NCI-H526 (cell line): ENCODE measurements at regions not wholly inside any gene's neighbourhood (a gene's known extent, or its start where the extent isn't known, plus 50 kb on each side); places are given as distances from the start of the nearest gene placed in this dataset.
"Not testable (repeated sequence)": the region's sequence is repeated elsewhere in the genome, so short reads cannot be mapped to it uniquely, and the experiment has no call there.

Source experiments
- DNase-seq, 2 experiments: peaks; one replicate each; lab custom pipeline; 2025; lab: John Stamatoyannopoulos, UW

DNA sequence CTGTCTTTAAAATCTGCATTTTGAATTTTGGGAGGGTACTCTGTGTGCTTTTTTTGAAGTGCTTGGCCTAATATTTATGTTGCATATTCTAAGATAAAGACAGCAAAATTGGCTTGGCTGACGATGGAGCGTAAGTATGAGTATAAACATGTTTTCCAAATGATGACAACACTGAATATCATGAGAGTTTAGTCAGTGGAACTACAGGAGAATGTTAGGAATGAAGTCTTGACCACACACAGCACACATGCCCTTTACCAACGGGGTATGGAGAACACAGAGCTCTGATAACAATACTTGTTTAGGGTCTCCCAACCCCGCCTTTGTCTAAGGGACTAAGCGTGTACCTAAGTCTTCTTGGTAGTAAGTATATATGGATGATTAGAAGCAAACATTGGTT is 253.9 kb upstream of the FZD8 start:
- DNase-seq, result no peak

DNA sequence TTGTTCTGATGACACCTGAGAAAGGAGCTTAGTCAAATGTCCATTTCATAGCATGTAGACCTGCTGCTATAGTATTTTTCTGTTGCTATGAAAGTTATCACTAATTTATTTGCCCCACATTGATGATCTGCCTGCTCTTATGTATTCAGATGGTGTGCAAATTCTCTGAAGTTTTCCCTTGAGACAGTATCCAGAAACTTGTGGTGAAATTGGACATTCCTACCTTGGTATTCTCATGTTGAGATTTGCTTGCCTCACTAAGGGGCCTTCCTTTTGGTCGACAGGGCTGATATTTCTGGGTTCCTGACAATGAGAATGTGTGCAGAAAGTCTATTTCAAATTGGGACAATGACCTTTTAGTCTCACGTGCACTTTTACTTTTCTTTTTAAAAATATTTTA is 253.2 kb upstream of the FZD8 start:
- no peak for DNase-seq

DNA sequence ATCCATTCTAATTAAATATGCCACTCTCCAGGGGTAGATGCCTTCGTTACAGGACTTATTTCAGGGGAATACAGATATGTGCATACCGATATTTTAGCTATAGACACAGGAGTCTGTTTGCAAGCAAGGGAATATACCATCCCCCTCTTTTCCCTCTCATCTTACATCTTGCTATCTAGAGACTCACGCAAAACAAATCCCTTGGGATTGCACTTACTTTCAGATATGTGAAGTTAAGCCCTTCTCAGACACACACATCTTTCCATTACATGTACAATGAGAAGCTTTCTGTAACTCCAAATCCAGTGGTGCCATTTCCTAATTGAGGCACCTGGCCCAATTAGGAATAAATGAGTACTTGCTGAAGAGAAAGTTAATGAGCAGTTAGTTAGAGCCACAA is 250.4 kb upstream of the FZD8 start:
- DNase-seq, result no peak

DNA sequence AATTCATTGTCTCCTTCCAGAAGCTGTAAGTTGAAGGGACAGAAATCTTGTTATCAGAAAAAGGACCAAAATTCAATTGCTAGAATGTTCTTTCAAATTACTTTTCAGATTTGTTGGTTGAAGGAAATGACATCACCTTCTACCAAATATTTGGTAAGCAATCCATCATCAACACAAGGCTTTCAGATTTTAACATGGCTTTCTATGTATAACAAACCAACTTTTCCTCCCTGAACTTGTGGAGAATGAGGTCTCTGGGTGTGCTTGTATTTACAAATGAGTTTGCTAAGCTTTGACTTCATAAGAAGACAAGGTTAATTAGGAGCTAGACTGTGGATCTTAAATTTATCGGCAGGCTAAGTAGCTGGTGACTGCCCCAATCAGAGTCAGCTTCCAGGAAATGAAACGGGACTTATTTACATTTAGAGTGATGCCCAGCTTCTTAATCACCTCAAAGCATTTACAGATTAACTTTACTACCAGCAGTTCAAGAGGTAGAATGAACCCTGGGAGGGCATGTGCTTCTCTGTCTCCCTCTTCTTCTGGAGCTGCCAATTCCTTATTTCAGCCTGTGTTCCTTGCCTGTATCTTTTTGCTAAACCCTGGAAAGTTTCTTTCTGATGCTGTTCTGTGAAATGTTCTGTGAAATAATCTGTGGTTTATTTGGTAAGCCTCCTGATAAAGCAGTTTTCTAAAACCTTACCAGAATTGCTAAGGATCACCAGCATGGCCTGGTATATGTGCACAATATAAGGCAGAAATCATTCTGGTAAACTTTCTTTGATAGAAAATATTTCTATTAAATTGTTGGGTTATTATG is 248.8 kb upstream of the FZD8 start:
- DNase-seq, result no peak

DNA sequence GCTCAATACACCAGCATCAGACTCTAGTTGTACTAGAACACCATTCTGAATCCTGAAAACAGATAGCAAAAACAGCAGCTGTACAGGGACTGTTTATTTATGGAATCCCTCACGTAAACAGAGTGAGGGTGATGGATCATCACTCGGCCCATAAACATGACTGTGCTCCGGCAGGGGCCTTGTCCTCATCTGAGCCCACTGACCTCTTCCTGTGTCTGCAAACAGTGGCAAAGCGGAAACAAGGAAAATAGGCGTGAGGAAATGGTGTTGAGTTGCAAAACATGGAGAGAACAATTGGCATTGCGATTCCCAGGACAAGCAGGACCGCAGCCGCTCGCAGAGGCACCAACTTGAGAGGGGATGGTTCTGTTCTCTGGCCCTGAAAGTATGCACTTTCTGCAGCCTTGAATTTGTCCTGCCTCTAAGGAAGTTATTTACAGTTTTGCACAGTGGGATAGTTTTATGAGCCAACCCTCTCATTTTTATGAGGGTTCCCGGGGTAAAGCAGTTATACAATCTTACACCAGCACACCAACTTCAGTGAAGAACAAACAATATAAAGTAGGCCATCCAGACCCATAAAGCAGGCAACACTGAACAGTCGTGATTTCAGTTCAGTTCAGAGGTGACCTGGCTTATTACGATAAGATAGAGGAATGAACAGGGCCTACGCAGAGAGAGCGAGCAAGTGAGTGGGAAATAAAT is 248.0 kb upstream of the FZD8 start:
- DNase-seq, result no peak

DNA sequence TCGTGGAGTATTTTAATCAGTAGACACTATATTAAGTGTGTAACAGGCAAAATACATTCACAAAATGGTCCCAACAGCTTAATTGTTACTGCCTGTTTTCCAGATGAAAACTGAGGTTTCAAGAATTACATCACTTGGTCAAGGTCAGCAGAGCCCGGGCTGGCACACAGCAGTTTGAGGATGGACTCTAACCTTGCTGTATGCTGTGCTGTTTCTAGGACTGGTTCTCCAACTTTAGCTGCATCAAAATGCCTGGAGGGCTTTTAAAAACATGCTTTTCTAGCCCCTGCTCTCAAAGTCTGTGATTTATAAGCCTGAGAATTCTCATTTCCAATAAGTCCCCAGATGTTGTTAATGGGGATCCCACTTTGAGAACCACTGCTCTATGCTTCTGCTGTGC is 247.1 kb upstream of the FZD8 start:
- DNase-seq, result no peak

DNA sequence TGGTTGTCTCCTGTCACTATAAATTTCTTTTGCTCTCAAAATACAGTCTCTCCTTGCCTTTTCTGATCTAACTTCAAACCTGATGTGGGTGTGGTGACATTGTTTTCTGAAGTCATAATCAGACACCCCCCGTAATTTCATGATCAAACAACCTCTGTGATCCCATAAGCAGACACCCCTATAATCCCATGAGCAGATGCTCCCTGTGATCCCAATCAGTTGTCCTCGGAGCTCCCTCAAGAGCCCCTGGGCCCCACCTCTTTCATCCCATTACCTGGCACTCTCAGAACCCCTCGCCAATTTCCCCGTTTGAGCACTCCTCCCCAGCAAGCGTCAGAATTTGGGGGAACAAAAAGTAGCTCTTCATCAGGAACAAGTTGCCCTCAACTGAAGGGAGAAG is 246.3 kb upstream of the FZD8 start:
- DNase-seq, result no peak

DNA sequence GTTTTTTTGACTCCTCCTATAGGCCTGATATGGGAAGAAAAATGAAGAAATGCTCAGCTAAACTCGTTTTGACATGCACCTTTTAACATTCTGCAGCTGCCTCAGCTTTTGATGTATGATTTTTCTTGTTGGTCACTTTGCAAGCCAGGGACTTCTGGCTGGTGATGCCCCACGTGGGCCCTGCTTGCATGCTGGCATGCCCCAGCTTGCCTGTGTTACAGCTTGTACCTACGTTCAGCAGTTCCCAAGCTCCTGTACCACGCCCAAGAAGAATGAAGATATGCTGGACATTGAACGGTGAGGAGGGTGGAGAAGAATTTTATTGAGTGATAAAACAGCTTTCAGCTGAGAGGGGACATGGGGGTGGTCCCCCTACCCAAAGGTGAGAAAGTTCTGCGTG is 245.6 kb upstream of the FZD8 start:
- no peak for DNase-seq

DNA sequence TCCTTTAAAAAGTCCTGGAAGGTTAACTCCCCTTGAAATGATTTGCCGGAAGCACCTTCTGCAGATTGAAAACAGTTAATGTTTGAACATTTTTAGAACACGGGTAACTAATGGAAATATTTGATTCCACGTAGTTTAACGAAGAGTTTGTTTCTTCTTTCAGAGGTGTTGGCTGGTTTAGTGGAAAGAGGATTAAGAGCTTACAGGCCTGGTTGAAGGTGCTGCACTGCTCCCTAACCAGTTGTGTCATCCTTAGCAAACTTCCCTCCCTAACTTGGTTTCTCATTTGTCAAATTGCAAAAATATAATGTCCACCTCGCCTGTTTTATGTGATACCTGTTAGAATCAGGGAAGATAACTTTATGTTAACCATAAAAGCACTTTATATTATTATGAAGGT is 243.0 kb upstream of the FZD8 start:
- no peak for DNase-seq

DNA sequence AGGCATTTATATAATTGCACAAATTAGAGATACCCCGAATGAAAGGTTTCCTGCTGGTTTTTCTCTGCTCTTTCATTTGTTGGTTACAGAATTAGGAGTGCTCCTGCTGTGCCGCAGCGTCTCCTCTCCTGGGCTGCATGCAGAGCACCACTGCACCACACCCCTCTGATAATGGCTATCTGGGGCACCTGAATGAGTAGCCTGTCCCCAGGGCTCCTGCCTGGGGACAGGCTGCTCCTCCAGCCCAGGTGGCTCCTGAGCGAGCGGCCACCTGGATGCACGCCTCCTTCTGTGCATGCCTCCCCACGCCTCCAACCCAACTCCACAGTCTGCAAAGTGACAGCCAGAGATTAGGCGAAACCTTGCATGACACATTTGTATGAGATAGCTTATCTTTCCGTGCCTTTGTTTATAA is 242.6 kb upstream of the FZD8 start:
- no peak for DNase-seq

DNA sequence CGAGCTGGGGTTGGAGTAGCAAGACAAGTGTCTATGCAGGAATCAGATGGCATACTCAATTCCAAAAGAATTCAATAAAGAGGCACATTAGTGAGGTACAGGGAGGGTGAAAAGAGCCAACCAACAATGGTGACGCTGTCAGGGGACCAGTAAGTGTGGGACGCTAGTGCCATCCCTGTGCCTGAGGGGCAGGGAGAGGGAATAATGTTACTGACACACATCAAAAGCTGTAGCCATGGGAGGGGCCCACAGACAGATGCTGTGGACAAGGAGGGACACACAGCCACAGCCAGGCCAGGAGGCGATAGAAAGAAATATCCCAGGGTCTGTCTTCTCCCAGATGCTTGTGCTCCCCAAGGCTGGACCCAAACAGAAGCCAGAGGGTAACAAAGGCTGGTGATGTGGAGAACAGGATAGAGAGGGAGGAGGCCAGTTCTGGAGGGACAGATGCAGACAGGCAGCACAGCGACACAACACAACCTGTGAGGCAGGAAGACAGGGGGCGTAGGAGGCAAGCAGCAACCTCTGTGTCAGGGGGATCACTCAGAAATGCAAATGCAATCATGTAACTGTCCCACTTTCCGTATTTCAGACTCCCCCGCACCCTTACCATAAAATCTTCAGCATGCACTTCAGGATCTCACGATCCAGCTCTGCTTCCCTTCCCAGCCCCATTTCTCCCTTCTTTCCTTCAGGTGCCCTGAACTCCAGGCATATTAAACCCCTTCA is 240.5 kb upstream of the FZD8 start:
- DNase-seq, result no peak

DNA sequence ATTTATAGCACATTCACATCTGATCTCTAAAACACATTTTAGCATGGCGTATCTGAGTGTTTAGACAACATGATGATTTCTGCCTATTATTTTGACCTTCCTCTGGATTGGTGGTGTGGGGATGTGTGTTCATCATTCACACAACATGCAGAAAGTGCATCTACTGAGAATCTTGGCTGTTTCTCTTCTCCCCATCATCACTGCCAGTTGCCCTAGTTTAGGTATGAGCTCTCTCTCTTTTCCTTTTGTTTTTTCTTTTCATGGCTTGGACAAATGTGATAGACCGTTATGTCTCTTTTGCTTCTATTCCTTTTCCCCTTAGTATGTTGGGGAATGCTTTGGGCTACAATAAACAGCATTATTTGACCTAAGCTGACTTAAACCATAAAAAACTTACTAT is 239.2 kb upstream of the FZD8 start:
- no peak for DNase-seq

DNA sequence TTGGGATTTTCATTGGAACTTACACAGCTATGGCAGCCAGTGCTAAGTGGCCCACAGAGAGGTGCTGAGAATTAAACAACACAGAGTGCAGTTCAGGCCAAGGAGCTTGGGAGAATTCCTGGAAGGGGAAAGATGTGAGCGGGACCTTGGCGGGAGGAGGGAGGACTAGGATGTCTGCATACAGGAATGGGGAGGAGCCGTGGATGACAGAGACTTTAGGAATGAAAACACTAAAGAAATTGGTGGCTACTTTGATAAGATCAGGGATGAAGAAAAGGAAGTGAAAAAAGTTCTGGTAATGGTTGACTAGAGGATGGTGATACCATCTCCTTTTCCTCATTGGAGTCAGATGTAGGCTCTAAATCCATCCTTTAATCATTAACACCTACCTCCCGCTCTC is 234.2 kb upstream of the FZD8 start:
- no peak for DNase-seq

DNA sequence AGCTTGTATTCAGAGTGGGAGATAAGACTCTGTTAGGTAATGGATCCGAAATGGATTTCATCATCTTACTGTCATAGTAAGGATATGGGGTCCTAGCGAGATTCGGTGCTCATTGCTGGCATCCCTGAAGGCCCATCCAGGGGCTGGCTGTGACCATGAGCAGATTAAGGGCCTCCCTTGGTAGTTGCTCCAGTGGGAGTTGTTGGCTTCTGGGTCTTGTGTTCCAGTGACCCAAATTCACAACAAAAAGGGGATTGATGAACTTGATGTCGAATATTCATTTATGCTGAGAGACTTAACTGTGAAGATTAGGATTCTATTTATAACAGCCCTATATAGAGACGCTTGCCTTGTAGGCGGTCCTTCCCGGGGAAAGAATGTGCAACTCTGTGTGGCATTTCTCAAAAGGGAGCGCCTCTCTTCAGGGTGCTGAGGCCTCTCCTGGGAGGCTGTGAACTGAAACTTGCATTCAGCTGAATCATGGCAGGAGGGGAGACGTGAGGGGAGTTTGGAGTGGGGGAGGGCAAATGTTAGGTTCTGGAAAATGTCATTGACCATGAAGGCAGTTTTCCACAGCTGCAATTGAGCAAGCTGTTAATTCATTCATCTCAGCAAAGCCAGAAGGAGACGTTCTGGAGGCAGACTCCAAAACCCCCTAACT is 233.1 kb upstream of the FZD8 start:
- DNase-seq, result no peak

DNA sequence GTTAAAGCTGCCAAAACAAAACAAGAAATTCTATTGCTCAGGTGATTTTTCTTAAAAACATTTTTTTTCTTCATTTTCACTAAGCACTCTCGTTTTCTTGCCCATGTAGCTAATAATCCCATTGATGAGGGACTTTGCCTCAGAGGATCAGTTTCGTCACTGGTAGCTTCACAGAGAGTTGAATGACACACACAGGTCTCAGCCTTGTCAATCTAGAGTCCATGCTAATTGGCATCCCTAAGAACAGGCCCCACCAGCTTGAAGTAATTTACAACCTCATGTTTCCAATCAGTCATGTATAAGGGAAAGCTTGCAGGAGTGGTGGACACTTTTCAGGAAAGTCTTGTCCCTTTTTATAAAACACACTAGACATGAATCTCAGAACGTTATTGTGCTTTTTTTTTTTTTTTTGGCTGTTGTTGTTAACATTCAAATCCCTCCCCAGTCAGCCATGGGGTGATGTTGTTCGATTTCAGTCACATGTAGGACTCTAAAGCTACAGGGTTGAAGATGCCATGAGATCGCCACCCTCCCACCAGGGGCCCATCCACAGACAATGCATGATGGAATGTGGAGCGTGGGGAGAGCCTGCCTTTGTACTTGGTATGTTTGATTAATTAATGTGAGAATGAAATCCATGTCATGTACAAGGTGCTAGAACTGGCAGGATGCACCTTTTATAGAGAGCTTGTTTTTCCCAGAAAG is 232.4 kb upstream of the FZD8 start:
- DNase-seq, result no peak

DNA sequence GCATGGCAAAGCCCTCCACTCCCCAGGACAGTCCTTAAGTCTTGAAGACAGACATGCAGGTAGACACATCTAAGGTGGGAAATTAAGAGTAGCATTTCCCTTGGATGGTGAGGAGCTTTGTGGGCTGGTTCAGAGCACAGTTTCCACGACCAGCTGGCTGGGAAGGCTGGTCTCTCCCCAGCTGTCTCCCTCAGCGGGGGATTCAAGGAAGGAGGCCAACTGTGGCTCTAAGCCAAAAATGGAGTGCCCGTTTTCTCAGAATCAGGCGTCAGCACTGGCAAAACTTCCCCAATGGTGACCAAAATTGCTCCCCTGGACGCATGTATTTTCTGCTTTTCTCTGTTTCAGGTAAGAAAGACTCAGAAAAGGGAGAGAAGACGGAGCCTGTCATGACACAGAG is 230.6 kb upstream of the FZD8 start:
- no peak for DNase-seq

DNA sequence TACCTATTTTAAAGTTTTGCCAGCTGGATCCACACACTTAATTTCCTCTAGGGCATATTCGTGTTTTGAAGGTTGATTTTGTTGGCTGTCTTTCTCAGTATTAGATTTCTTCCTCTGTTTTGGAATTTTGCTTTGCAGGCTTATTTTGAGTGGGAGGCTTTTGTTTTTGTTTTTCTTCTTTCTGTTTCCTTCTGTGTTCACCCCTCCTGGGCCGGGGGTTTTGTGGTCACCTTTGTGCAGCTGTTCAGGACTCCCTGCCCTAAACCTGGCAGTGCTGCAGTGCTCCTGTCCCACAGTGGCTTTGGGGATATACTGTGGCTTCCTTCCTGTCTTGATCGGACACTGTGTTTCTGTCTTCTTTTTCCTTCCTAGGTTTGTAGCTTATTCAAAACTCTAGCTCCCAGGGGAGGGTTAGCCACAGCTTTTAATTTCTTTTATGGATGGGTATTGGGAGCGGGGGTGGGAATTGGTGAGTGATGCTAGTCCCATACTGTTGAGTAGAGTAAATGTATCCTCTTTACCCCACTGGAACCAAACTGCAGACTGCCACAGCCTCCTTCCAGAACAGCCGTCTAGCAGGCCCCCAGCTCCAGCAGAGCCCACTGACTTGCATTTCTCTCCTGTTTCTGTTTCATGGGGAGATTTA is 228.7 kb upstream of the FZD8 start:
- DNase-seq, result no peak

DNA sequence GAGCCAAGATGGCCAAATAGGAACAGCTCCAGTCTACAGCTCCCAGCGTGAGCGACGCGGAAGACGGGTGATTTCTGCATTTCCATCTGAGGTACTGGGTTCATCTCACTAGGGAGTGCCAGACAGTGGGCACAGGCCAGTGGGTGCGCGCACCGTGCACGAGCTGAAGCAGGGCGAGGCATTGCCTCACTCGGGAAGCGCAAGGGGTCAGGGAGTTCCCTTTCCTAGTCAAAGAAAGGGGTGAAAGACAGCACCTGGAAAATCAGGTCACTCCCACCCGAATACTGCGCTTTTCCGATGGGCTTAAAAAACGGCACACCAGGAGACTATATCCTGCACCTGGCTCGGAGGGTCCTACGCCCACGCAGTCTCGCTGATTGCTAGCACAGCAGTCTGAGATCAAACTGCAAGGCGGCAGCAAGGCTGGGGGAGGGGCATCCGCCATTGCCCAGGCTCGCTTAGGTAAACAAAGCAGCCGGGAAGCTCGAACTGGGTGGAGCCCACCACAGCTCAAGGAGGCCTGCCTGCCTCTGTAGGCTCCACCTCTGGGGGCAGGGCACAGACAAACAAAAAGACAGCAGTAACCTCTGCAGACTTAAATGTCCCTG is 216.7 kb upstream of the FZD8 start:
- DNase-seq, result not testable (repeated sequence)

DNA sequence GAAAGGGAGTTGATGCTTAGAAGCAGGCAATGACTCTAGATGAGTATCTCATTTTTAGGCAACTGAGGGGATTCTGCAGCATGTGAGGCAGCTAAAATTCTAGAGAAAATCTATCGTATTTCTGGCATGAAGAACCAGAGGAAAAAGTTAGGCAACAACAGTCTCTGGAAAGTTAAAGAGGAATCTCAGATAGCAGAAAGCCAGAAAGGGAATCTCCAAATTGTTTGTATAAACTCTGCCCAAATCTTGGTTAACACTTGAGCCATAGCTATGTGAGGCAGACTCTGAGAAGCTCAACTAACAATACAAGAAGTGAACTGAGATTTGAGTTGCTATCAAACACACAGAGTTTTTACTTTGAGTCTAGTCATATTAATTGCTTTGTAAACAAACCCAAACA is 215.8 kb upstream of the FZD8 start:
- no peak for DNase-seq

DNA sequence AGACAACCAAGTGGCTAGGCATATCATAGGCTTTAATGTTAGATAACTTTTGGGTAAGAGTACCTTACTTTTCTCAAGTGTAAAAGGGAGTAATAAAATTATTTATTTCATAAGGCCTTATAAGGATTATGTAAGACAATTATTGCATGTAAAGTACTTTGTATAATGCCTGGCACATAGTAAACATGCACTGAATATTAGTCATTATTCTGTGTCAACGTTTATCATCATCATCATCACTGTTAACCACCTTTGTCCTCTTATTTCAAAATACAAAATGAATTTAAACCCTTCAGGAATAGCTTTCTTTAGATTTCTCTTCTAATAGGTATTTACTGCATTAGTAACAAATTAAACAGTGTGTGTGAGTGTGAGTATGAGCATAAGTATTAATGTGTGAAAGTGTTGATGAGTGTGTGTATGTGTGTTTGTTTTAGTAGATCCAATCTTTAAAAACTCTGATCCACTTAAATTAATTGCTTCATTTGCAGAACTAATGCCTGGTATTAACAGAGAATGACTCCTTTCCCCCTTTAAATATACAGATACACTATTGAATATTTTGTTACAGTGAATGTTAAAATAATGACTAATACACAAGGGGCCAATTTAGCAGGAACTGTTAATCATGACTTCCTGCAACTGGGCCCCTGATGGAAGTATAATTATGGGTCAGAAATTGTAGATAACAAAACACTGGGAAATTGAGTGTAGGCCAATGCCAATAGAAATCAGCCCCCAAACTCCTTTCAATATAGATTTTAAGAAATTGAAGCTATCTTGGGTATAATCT is 213.3 kb upstream of the FZD8 start:
- DNase-seq, result no peak
